ENCODE measurements at regions not wholly inside any gene's neighbourhood (a gene's known extent, or its start where the extent isn't known, plus 50 kb on each side); places are given as distances from the start of the nearest gene placed in this dataset.

- no peak for TF ChIP-seq FOXM1 (IDR thresholded peaks at IDR 0.05; ENCODE audit: borderline replicate concordance, low read depth)
- no peak for TF ChIP-seq CEBPB (IDR thresholded peaks at IDR 0.05)
- no peak for TF ChIP-seq REST (IDR thresholded peaks at IDR 0.05; ENCODE audit: low read depth)
- no peak for TF ChIP-seq TAF1 (IDR thresholded peaks at IDR 0.05; ENCODE audit: low read depth)
- TF ChIP-seq, protein P1, sequence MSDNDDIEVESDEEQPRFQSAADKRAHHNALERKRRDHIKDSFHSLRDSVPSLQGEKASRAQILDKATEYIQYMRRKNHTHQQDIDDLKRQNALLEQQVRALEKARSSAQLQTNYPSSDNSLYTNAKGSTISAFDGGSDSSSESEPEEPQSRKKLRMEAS (IDR thresholded peaks at IDR 0.05): no peak
- TF ChIP-seq TEAD4 (IDR thresholded peaks at IDR 0.05): no peak
- TF ChIP-seq RAD21 (IDR thresholded peaks at IDR 0.05; ENCODE audit: low read depth): no peak
- TF ChIP-seq TCF12 (IDR thresholded peaks at IDR 0.05; ENCODE audit: low read depth): no peak
Observed at GRCh38 chr20:7691647-7692269, 248.5 kb downstream of the HAO1 start.

GRCh38 chr20:7692478-7692877, 247.8 kb downstream of the HAO1 start:
- no peak for TF ChIP-seq ZBTB7A (IDR thresholded peaks at IDR 0.05; ENCODE audit: low read depth)
- TF ChIP-seq TAF1 (IDR thresholded peaks at IDR 0.05; ENCODE audit: low read depth): no peak
- TF ChIP-seq YY1 (IDR thresholded peaks at IDR 0.05; ENCODE audit: low read depth): no peak

DNA sequence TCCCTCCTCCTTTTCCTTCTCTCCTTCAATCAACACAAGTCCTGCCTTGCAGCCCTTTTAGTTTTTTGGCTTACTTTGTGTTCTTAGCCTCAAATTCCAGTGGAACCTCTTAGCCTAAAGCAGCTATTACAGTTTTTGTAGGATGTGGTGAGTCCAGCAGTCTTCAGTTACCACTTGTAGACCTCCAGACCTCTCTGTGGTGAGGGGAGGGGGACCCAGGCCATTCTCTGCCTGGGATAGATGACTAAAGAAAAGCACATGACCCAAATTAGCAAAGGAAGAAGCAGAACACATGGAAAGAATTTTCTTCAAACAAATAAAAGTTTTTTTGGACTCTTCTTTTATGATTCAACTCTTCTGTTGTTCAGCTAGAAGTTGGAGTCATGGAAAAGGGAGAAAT, 246.5 kb downstream of the HAO1 start:
- TF ChIP-seq ZBTB7A (IDR thresholded peaks at IDR 0.05; ENCODE audit: low read depth): no peak
- TF ChIP-seq, protein P2, sequence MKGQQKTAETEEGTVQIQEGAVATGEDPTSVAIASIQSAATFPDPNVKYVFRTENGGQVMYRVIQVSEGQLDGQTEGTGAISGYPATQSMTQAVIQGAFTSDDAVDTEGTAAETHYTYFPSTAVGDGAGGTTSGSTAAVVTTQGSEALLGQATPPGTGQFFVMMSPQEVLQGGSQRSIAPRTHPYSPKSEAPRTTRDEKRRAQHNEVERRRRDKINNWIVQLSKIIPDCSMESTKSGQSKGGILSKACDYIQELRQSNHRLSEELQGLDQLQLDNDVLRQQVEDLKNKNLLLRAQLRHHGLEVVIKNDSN (IDR thresholded peaks at IDR 0.05): no peak
- TF ChIP-seq CREB1 (IDR thresholded peaks at IDR 0.05; ENCODE audit: low read depth): no peak
- TF ChIP-seq NFIC (IDR thresholded peaks at IDR 0.05): no peak

DNA sequence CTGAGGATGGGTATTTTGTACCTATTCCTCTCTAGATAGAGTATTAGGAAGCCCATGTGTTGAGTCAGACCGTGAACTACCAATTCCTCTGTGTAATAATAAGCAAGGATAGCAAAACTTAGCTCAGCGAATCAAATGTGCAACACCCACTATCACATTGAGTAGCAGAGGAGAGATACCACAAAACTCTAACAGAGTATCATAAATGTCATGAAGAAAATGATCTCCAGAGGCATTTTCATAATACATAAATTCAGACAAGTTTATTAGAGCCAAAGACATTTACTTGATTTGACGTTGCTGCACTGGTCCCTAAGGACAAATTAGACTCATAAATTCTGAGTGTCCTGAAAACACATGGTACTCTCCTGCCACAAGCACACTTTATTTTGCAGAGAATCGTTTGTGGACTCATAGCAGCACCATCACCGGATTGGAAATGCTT, 245.2 kb downstream of the HAO1 start:
- TF ChIP-seq TCF12 (IDR thresholded peaks at IDR 0.05; ENCODE audit: low read depth): no peak
- TF ChIP-seq RAD21 (IDR thresholded peaks at IDR 0.05; ENCODE audit: low read depth): no peak

GRCh38 chr20:7695635-7696034, 244.6 kb downstream of the HAO1 start:
- TF ChIP-seq EGR1 (IDR thresholded peaks at IDR 0.05) (no peak), TEAD4 (IDR thresholded peaks at IDR 0.05) (no peak), NFIC (IDR thresholded peaks at IDR 0.05) (no peak), EP300 (IDR thresholded peaks at IDR 0.05; ENCODE audit: borderline replicate concordance) (no peak), FOXM1 (IDR thresholded peaks at IDR 0.05; ENCODE audit: borderline replicate concordance, low read depth) (no peak), CREB1 (IDR thresholded peaks at IDR 0.05; ENCODE audit: low read depth) (no peak), CEBPB (IDR thresholded peaks at IDR 0.05) (no peak), TAF1 (IDR thresholded peaks at IDR 0.05; ENCODE audit: low read depth) (no peak), REST (IDR thresholded peaks at IDR 0.05; ENCODE audit: low read depth) (no peak), YY1 (IDR thresholded peaks at IDR 0.05; ENCODE audit: low read depth) (no peak), TCF12 (IDR thresholded peaks at IDR 0.05; ENCODE audit: low read depth) (no peak), RAD21 (IDR thresholded peaks at IDR 0.05; ENCODE audit: low read depth) (no peak), ZBTB7A (IDR thresholded peaks at IDR 0.05; ENCODE audit: low read depth) (no peak)
- TF ChIP-seq, protein P2 (IDR thresholded peaks at IDR 0.05): no peak
- TF ChIP-seq, protein P1 (IDR thresholded peaks at IDR 0.05): no peak

GRCh38 chr20:7696311-7696710, 243.9 kb downstream of the HAO1 start:
- TF ChIP-seq NFIC (IDR thresholded peaks at IDR 0.05): no peak
- no peak for TF ChIP-seq YY1 (IDR thresholded peaks at IDR 0.05; ENCODE audit: low read depth)
- no peak for TF ChIP-seq TCF12 (IDR thresholded peaks at IDR 0.05; ENCODE audit: low read depth)
- no peak for TF ChIP-seq RAD21 (IDR thresholded peaks at IDR 0.05; ENCODE audit: low read depth)
- no peak for TF ChIP-seq TEAD4 (IDR thresholded peaks at IDR 0.05)

DNA sequence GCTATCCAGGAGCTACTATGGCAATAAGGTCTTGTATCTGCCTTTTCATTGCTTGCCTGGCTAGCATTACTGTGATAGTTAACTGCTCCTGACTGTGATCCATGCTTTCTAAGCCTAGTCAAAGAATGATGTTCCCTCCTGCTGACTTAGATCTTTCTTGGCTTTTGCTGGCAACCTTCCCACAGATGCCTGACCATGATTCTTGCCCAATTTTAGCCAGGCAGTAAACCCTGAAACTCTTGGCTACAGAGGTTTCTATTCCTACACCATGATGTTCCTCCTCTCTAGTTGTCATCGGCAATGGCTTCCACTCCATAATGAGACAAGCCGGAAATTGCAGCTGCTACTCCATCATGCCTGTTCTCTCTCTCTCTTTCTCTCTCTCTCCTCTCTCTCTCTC, 238.1 kb downstream of the HAO1 start:
- TF ChIP-seq RAD21 (IDR thresholded peaks at IDR 0.05; ENCODE audit: low read depth): no peak
- no peak for TF ChIP-seq TCF12 (IDR thresholded peaks at IDR 0.05; ENCODE audit: low read depth)
- no peak for TF ChIP-seq EGR1 (IDR thresholded peaks at IDR 0.05)
- no peak for TF ChIP-seq NFIC (IDR thresholded peaks at IDR 0.05)
